SK-N-SH treated with all-trans-retinoic acid at 6 μM for 48 hours (cell line): ENCODE measurements at regions not wholly inside any gene's neighbourhood (a gene's known extent, or its start where the extent isn't known, plus 50 kb on each side); places are given as distances from the start of the nearest gene placed in this dataset.

ENCODE experiments used
- ARNTL ChIP-seq: fragments of 450-650 bp; formaldehyde crosslinking; IDR thresholded peaks from 2 replicates; pipeline ENCODE4 v1.5.0; 2020; ENCODE audit warnings: low read depth, mild to moderate bottlenecking, moderate library complexity, borderline replicate concordance
- CREB5 ChIP-seq: fragments of 250-450 bp; sonication (Bioruptor Pico); IDR thresholded peaks from 2 replicates; pipeline ENCODE4 v1.5.1; 2020; ENCODE audit warnings: low read depth, mild to moderate bottlenecking, moderate library complexity
- CSRNP3 ChIP-seq: fragments of 250-450 bp; sonication (Bioruptor Pico); IDR thresholded peaks from 2 replicates; pipeline ENCODE4 v1.5.1; 2021; ENCODE audit warnings: mild to moderate bottlenecking, moderate library complexity
- GLIS3 ChIP-seq: fragments of 250-450 bp; sonication (Bioruptor Pico); IDR thresholded peaks from 2 replicates; pipeline ENCODE4 v1.5.0; 2020; ENCODE audit warnings: mild to moderate bottlenecking, moderate library complexity
- ISL1 ChIP-seq: fragments of 250-450 bp; sonication (Bioruptor Pico); IDR thresholded peaks from 2 replicates; pipeline ENCODE4 v2.1.2; 2022; ENCODE audit warnings: mild to moderate bottlenecking, moderate library complexity
- OSR1 ChIP-seq: fragments of 250-450 bp; sonication (Bioruptor Pico); IDR thresholded peaks from 2 replicates; pipeline ENCODE4 v1.8.0; 2022; ENCODE audit warnings: moderate library complexity, mild to moderate bottlenecking, inconsistent platforms
- POU6F1 ChIP-seq: fragments of 250-450 bp; sonication (Bioruptor Pico); IDR thresholded peaks from 2 replicates; pipeline ENCODE4 v1.8.0; 2021; ENCODE audit warnings: low read depth, mild to moderate bottlenecking, moderate library complexity, borderline replicate concordance
- PPARA ChIP-seq: fragments of 250-450 bp; sonication (Bioruptor Pico); IDR thresholded peaks from 2 replicates; pipeline ENCODE4 v1.5.0; 2020; ENCODE audit warnings: mild to moderate bottlenecking, borderline replicate concordance
- RARB ChIP-seq: fragments of 250-450 bp; sonication (Bioruptor Pico); IDR thresholded peaks from 2 replicates; pipeline ENCODE4 v1.8.0; 2021; ENCODE audit warnings: mild to moderate bottlenecking, moderate library complexity
- TSHZ2 ChIP-seq: fragments of 250-450 bp; sonication (Bioruptor Pico); IDR thresholded peaks from 2 replicates; pipeline ENCODE4 v1.5.0; 2020; ENCODE audit warnings: mild to moderate bottlenecking, moderate library complexity
- ZFP3 ChIP-seq: fragments of 250-450 bp; sonication (Bioruptor Pico); IDR thresholded peaks from 2 replicates; pipeline ENCODE4 v1.5.0; 2020; ENCODE audit warnings: mild to moderate bottlenecking, moderate library complexity
- ZFP30 ChIP-seq: fragments of 450-650 bp; formaldehyde crosslinking; IDR thresholded peaks from 2 replicates; pipeline ENCODE4 v1.5.0; 2022; ENCODE audit warnings: mild to moderate bottlenecking, moderate library complexity
- ZNF565 ChIP-seq: fragments of 450-650 bp; formaldehyde crosslinking; conservative IDR thresholded peaks from 2 replicates; pipeline ENCODE4 v1.5.0; 2020; ENCODE audit warnings: low read depth, mild to moderate bottlenecking, moderate library complexity

GRCh38 chr12:89087876-89088275, 264.4 kb downstream of the DUSP6 start:
- no peak for TF ChIP-seq ISL1 (CRISPR knock-in tag)
- no peak for TF ChIP-seq CSRNP3
- TF ChIP-seq TSHZ2 (CRISPR knock-in tag), result no peak
- no peak for TF ChIP-seq ZNF565 (CRISPR knock-in tag)
- no peak for TF ChIP-seq ZFP3 (CRISPR knock-in tag)
- no peak for TF ChIP-seq ZFP30 (CRISPR knock-in tag)
- TF ChIP-seq RARB, result no peak
- no peak for TF ChIP-seq POU6F1 (CRISPR knock-in tag)
- TF ChIP-seq ARNTL (CRISPR knock-in tag), result no peak
- no peak for TF ChIP-seq GLIS3 (CRISPR knock-in tag)
- TF ChIP-seq CREB5 (CRISPR knock-in tag), result no peak
- no peak for TF ChIP-seq PPARA
- TF ChIP-seq OSR1 (CRISPR knock-in tag), result no peak
